Stomach smooth muscle (tissue), 2 donors: ENCODE measurements at regions not wholly inside any gene's neighbourhood (a gene's known extent, or its start where the extent isn't known, plus 50 kb on each side); places are given as distances from the start of the nearest gene placed in this dataset.
"Not testable (repeated sequence)": the region's sequence is repeated elsewhere in the genome, so short reads cannot be mapped to it uniquely, and the experiment has no call there.

Experiments
- H3K27ac ChIP-seq: one replicate; pipeline ENCODE4 v1.7.0; 2013; ENCODE audit warnings: mild to moderate bottlenecking, low read length, inconsistent platforms
- H3K27me3 ChIP-seq, 2 donors: one replicate each; pipeline ENCODE4 v1.7.0; 2013; ENCODE audit warnings: low read length in 2 of 2; ENCODE audit not compliant: insufficient read depth in 2 of 2, control insufficient read depth in 1 of 2
- H3K36me3 ChIP-seq, 2 donors: one replicate each; pipeline ENCODE4 v1.7.0; 2013; ENCODE audit warnings: low read length in 2 of 2; ENCODE audit not compliant: control insufficient read depth in 2 of 2, insufficient read depth in 2 of 2
- H3K4me1 ChIP-seq: one replicate; pipeline ENCODE4 v1.7.0; 2013; ENCODE audit warnings: low read length; ENCODE audit not compliant: control insufficient read depth, insufficient read depth
- H3K4me3 ChIP-seq, 2 donors: one replicate each; pipeline ENCODE4 v1.7.0; 2013; ENCODE audit warnings: low read length in 2 of 2
- H3K9ac ChIP-seq, 2 donors: one replicate each; pipeline ENCODE4 v1.7.0; 2013; ENCODE audit warnings: low read length in 2 of 2, mild to moderate bottlenecking in 1 of 2
- H3K9me3 ChIP-seq, 2 donors: one replicate each; pipeline ENCODE4 v1.7.0; 2013; ENCODE audit warnings: low read length in 2 of 2; ENCODE audit not compliant: control insufficient read depth in 2 of 2
- donor health status: healthy.
- donor health status: Pancreatic carcinoma.

- not testable (repeated sequence) for H3K27me3 ChIP-seq, H3K4me3 ChIP-seq, H3K27ac ChIP-seq, H3K9me3 ChIP-seq, H3K36me3 ChIP-seq, H3K9ac ChIP-seq
- H3K4me1 ChIP-seq, result peaks cover 12% of the 10 kb centered on the region
These were observed 59.2 kb upstream of the ZNF641 start for GRCh38 chr12:48409938-48410337.

- Histone ChIP-seq H3K27ac (peak overlapping the region; percentile 69), H3K4me1 (peaks cover 12% of the 10 kb centered on the region), H3K9ac (no peak overlapping the region), H3K36me3 (no peaks in the 10 kb centered on the region), H3K27me3 (no peaks in the 10 kb centered on the region), H3K9me3 (no peaks in the 10 kb centered on the region), H3K4me3 (no peak overlapping the region)
These were observed 59.0 kb upstream of the ANP32D start for GRCh38 chr12:48413388-48413787.

- H3K4me3 ChIP-seq, result peak overlapping the region; percentile 14 to 54
- H3K27ac ChIP-seq, result peak overlapping the region; percentile 69
These were observed 58.3 kb upstream of the ANP32D start for GRCh38 chr12:48414021-48414420.

GRCh38 chr12:48419116-48419935 lies 53.0 kb upstream of the ANP32D start:
- Histone ChIP-seq H3K36me3 (no peaks in the 10 kb centered on the region), H3K9ac (no peak overlapping the region), H3K4me1 (peaks cover 5% of the 10 kb centered on the region), H3K27me3 (no peaks in the 10 kb centered on the region), H3K27ac (no peak overlapping the region), H3K9me3 (no peaks in the 10 kb centered on the region), H3K4me3 (no peak overlapping the region)

More at GRCh38 chr12:48414021-48414420, 58.3 kb upstream of the ANP32D start:
- peaks cover 12% of the 10 kb centered on the region for H3K4me1 ChIP-seq
- H3K36me3 ChIP-seq, result no peaks in the 10 kb centered on the region
- no peak overlapping the region for H3K9ac ChIP-seq
- no peaks in the 10 kb centered on the region for H3K9me3 ChIP-seq
- H3K27me3 ChIP-seq, result no peaks in the 10 kb centered on the region

GRCh38 chr12:48420039-48420775 lies 52.2 kb upstream of the ANP32D start:
- H3K9me3 ChIP-seq, result no peaks in the 10 kb centered on the region
- H3K27me3 ChIP-seq, result no peaks in the 10 kb centered on the region
- no peak overlapping the region for H3K9ac ChIP-seq
- no peaks in the 10 kb centered on the region for H3K36me3 ChIP-seq
- no peaks in the 10 kb centered on the region for H3K4me1 ChIP-seq
- no peak overlapping the region for H3K4me3 ChIP-seq
- no peak overlapping the region for H3K27ac ChIP-seq

GRCh38 chr12:48422060-48422459 lies 50.3 kb upstream of the ANP32D start:
- Histone ChIP-seq H3K9ac (no peak overlapping the region), H3K36me3 (no peaks in the 10 kb centered on the region), H3K4me1 (no peaks in the 10 kb centered on the region), H3K9me3 (no peaks in the 10 kb centered on the region), H3K27ac (no peak overlapping the region), H3K27me3 (no peaks in the 10 kb centered on the region), H3K4me3 (no peak overlapping the region)
